CD14-positive monocyte (primary cell): ENCODE measurements at regions not wholly inside any gene's neighbourhood (a gene's known extent, or its start where the extent isn't known, plus 50 kb on each side); places are given as distances from the start of the nearest gene placed in this dataset.

ENCODE experiments used
- DNase-seq, 3 donors: peaks; one replicate each; pipeline ENCODE4 v3.0.0-alpha.2; 2011 to 2022
- H2AFZ ChIP-seq: 2 replicates; pipeline ENCODE4 v1.6.0; 2012; ENCODE audit warnings: mild to moderate bottlenecking, low read depth, low read length, inconsistent platforms; ENCODE audit not compliant: insufficient read depth, poor library complexity, severe bottlenecking
- H3K27ac ChIP-seq, 2 donors: 1 replicate in 1 of 2; 2 replicates in 1 of 2; pipeline ENCODE4 v1.5.1; 2012 to 2013; ENCODE audit warnings: low read length in 2 of 2, control low read depth in 1 of 2, inconsistent platforms in 1 of 2, low read depth in 1 of 2, mild to moderate bottlenecking in 1 of 2
- H3K27me3 ChIP-seq, 2 donors: one replicate each; pipeline versions ENCODE4 v1.6.0 to v1.6.1; 2011 to 2013; ENCODE audit warnings: low read length in 2 of 2; ENCODE audit not compliant: control insufficient read depth in 2 of 2, insufficient read depth in 2 of 2
- H3K36me3 ChIP-seq, 2 donors: replicated peaks in 1 of 2; 1 replicate in 1 of 2; 2 replicates in 1 of 2; pipeline versions ENCODE4 v1.5.1 to v1.6.1; 2012 to 2013; ENCODE audit warnings: low read length in 2 of 2, control low read depth in 1 of 2, inconsistent platforms in 1 of 2, mild to moderate bottlenecking in 1 of 2; ENCODE audit not compliant: insufficient read depth in 2 of 2, control insufficient read depth in 1 of 2
- H3K4me1 ChIP-seq, 2 donors: 1 replicate in 1 of 2; 2 replicates in 1 of 2; pipeline versions ENCODE4 v1.5.1 to v1.6.1; 2012 to 2013; ENCODE audit warnings: low read length in 2 of 2, control low read depth in 1 of 2, inconsistent platforms in 1 of 2, mild to moderate bottlenecking in 1 of 2, moderate library complexity in 1 of 2; ENCODE audit not compliant: insufficient read depth in 2 of 2, control insufficient read depth in 1 of 2
- H3K4me2 ChIP-seq: replicated peaks from 2 replicates; pipeline ENCODE3; 2012; ENCODE audit warnings: low read length, moderate library complexity, mild to moderate bottlenecking; ENCODE audit not compliant: poor library complexity, severe bottlenecking; ENCODE audit errors: extremely low read depth
- H3K4me3 ChIP-seq, 3 experiments: fragments of 200-600 bp in 1 of 3; sonication (generic) in 1 of 3; replicated peaks in 1 of 3; 1 replicate in 2 of 3; 2 replicates in 1 of 3; pipeline ENCODE4 v1.5.1; 2011 to 2013; ENCODE audit warnings: low read length in 3 of 3, mild to moderate bottlenecking in 3 of 3, control low read depth in 2 of 3, low read depth in 2 of 3, inconsistent platforms in 1 of 3, moderate library complexity in 1 of 3
- H3K79me2 ChIP-seq: 2 replicates; pipeline ENCODE4 v1.6.0; 2012; ENCODE audit warnings: mild to moderate bottlenecking, control low read depth, inconsistent platforms, low read length, moderate library complexity; ENCODE audit not compliant: insufficient read depth
- H3K9ac ChIP-seq: 2 replicates; pipeline ENCODE4 v1.6.0; 2017; ENCODE audit warnings: low read length, mild to moderate bottlenecking; ENCODE audit not compliant: insufficient read depth, poor library complexity, severe bottlenecking
- H3K9me3 ChIP-seq, 2 donors: replicated peaks in 1 of 2; 1 replicate in 1 of 2; 2 replicates in 1 of 2; pipeline versions ENCODE4 v1.5.1 to v1.6.1; 2012 to 2013; ENCODE audit warnings: low read length in 2 of 2, control low read depth in 1 of 2; ENCODE audit not compliant: control insufficient read depth in 1 of 2, insufficient read depth in 1 of 2
- H4K20me1 ChIP-seq: 2 replicates; pipeline ENCODE4 v1.6.0; 2012; ENCODE audit warnings: mild to moderate bottlenecking, low read length, control low read depth, moderate library complexity; ENCODE audit not compliant: insufficient read depth
- H3K27ac Mint-ChIP-seq, 7 donors: one replicate each; pipeline ENCODE4 v1.8.0; 2020; ENCODE audit warnings: mild to moderate bottlenecking in 7 of 7, mixed read lengths in 7 of 7, moderate library complexity in 6 of 7, inconsistent platforms in 2 of 7
- H3K27me3 Mint-ChIP-seq, 3 donors: one replicate each; pipeline ENCODE4 v1.8.0; 2021 to 2022; ENCODE audit warnings: low read depth in 3 of 3, mild to moderate bottlenecking in 3 of 3, mixed read lengths in 3 of 3, moderate library complexity in 3 of 3, inconsistent platforms in 1 of 3
- H3K36me3 Mint-ChIP-seq, 2 donors: one replicate each; pipeline ENCODE4 v1.8.0; 2020; ENCODE audit warnings: mixed read lengths in 2 of 2, inconsistent platforms in 1 of 2, mild to moderate bottlenecking in 1 of 2
- H3K4me1 Mint-ChIP-seq: one replicate; pipeline ENCODE4 v1.8.0; 2020; ENCODE audit warnings: mild to moderate bottlenecking, mixed read lengths
- H3K4me3 Mint-ChIP-seq, 2 donors: one replicate each; pipeline ENCODE4 v1.8.0; 2020; ENCODE audit warnings: mild to moderate bottlenecking in 2 of 2, mixed read lengths in 2 of 2, moderate library complexity in 1 of 2
- H3K9me3 Mint-ChIP-seq, 7 donors: one replicate each; pipeline ENCODE4 v1.8.0; 2020 to 2022; ENCODE audit warnings: mixed read lengths in 7 of 7, mild to moderate bottlenecking in 6 of 7, moderate library complexity in 6 of 7, inconsistent platforms in 2 of 7
- CTCF ChIP-seq: fragments of 200-600 bp; IDR thresholded peaks from one replicate; pipeline ENCODE4 v1.8.0; 2022; ENCODE audit warnings: antibody characterized with exemption, mild to moderate bottlenecking
- WGBS: methylation state at CpG from one replicate; pipeline ENCODE4 v1.1.5; 2013; ENCODE audit warnings: missing lambda C conversion rate; ENCODE audit not compliant: insufficient coverage; 5-methylcytosine and 5-hydroxymethylcytosine counted together
- intact Hi-C, 2 donors: fragments of 100-400 bp; cut with micrococcal nuclease; formaldehyde crosslinking; loops; one replicate each; pipeline versions ENCODE4 v1.15.0 to v1.15.1; 2023

DNA sequence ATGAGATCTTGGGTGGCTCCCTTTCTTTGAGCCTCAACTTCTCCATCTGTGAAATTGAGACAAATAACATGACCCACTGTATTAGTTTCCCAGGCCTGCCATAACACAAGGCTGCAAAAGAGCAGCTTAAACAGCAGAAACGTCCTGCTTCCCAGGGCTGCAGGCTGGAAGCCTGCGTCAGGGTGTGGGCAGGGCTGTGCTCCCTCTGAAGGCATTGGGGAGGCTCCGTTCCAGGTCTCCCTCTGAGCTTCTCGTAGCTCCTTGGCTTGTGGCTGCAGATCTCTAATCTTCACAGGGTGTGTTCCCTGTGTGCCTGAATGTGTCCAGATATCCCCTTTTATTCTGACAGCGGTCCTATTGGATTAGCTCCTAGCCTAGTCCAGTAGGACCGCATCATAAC is 147.1 kb downstream of the VRK1 start:
- WGBS = 83% methylated on average over 6 of the region's 6 CpGs
- H3K27me3 ChIP-seq = no peaks in the 10 kb centered on the region
- no peak overlapping the region for H3K4me3 ChIP-seq
- no peak for DNase-seq
- intact Hi-C loops = no loop called here
- Mint-ChIP-seq H3K4me3 (no peak overlapping the region), H3K36me3 (peaks cover 4 to 5% of the 10 kb centered on the region in 2 donors), H3K27me3 (peaks cover 4 to 6% (median 5%) of the 10 kb centered on the region in 3 donors), H3K9me3 (peaks cover 3 to 11% (median 6%) of the 10 kb centered on the region in 7 donors), H3K27ac (no peak overlapping the region), H3K4me1 (peaks cover 7% of the 10 kb centered on the region)
- H3K4me2 ChIP-seq = no peak overlapping the region
- no peak overlapping the region for H3K27ac ChIP-seq
- no peak overlapping the region for H3K9ac ChIP-seq
- H3K36me3 ChIP-seq = no peaks in the 10 kb centered on the region
- H4K20me1 ChIP-seq = no peaks in the 10 kb centered on the region
- peaks cover 5 to 6% of the 10 kb centered on the region in 2 donors for H3K4me1 ChIP-seq
- no peak for TF ChIP-seq CTCF
- H2AFZ ChIP-seq = no peak overlapping the region
- H3K79me2 ChIP-seq = no peaks in the 10 kb centered on the region
- H3K9me3 ChIP-seq = peaks cover 0 to 4% of the 10 kb centered on the region in 2 donors

- Histone ChIP-seq H3K4me3 (no peak overlapping the region), H3K27ac (no peak overlapping the region), H3K4me1 (peaks cover 16 to 18% of the 10 kb centered on the region in 2 donors), H3K79me2 (no peaks in the 10 kb centered on the region), H3K9ac (no peak overlapping the region), H3K9me3 (peaks cover 0 to 4% of the 10 kb centered on the region in 2 donors), H3K36me3 (no peaks in the 10 kb centered on the region), H3K4me2 (no peak overlapping the region), H2AFZ (no peak overlapping the region), H4K20me1 (no peaks in the 10 kb centered on the region), H3K27me3 (no peaks in the 10 kb centered on the region)
- Mint-ChIP-seq H3K9me3 (peaks cover 3 to 9% (median 4%) of the 10 kb centered on the region in 7 donors), H3K36me3 (peaks cover 4 to 5% of the 10 kb centered on the region in 2 donors), H3K27ac (no peak overlapping the region), H3K4me1 (peaks cover 17% of the 10 kb centered on the region), H3K27me3 (peaks cover 3 to 6% (median 4%) of the 10 kb centered on the region in 3 donors), H3K4me3 (no peak overlapping the region)
- no peak for TF ChIP-seq CTCF
- intact Hi-C loops = no loop called here
- DNase-seq = no peak
- WGBS = 95% methylated on average over 6 of the region's 7 CpGs
Observed at GRCh38 chr14:96945721-96946120, 148.5 kb downstream of the VRK1 start.
